GM18873 (cell line): ENCODE measurements at regions not wholly inside any gene's neighbourhood (a gene's known extent, or its start where the extent isn't known, plus 50 kb on each side); places are given as distances from the start of the nearest gene placed in this dataset.
"Not testable (repeated sequence)": the region's sequence is repeated elsewhere in the genome, so short reads cannot be mapped to it uniquely, and the experiment has no call there.

ENCODE experiments used
- ATAC-seq: cut with Tn5 transposase; IDR thresholded peaks from one replicate; pipeline ENCODE4 v1.9.1; 2021; ENCODE audit warnings: mild to moderate bottlenecking, moderate library complexity, moderate number of reproducible peaks; ENCODE audit not compliant: unreplicated experiment, low FRiP score

DNA sequence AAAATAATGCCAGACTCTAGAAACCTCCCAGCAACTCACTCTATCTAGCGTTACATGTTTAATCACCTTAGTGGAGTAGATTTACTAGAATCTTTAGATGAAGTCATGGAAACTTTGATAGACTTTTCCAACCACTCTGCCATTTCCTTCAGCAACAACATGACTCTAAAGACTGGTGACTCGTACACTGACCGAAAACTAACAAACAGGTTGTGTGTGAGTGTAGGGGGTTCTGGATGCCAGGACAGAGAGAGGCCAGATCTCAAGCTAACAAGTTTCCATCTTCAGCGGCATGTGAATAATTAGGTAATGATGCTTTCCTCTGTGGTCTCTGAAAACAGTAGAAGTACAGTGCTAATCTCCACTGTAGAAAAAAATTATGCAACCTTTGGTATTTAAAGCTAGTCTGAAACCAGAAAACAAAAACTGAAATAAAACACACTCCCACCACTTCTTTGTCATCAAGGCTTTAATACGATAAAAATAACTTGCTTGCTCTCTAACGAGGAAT is 286.4 kb downstream of the PRDM5 start:
- ATAC-seq: no peak

DNA sequence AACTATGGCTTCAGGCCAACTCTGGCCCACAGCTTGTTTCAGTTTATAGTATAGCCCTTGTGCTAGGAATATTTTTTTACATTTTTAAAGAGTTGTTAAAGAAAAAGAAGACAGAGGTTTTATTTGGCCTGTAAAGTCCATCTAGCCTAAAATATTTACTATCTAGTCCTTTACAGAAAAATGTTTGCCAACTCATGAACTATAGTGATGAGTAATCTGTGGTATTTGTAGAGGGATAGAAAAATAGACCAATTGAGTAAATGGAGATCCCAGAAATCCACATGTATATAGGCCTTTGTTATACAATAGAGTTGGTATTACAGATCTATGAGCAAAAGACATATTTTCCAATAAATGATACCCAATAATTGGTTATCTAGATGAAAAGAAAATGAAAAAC is 288.7 kb downstream of the PRDM5 start:
- no peak for ATAC-seq

DNA sequence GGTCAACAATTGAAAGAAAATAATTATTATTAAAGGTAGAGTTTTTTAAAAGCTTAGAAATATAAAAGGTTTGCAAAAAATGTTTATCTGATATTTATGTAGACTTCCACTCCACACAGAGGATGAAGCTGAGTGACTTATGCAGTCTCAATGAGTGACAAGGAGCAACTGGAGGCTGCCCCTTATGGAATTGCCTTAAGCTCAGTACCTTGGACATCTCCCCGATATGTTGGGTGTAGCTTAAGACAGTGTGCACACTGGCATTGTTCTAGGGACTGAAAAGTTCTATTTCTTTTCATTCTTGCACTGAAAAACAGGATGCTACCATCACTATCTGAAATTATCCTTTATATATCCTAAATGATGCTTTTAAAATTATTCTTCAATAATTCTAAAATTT is 292.1 kb downstream of the PRDM5 start:
- no peak for ATAC-seq

DNA sequence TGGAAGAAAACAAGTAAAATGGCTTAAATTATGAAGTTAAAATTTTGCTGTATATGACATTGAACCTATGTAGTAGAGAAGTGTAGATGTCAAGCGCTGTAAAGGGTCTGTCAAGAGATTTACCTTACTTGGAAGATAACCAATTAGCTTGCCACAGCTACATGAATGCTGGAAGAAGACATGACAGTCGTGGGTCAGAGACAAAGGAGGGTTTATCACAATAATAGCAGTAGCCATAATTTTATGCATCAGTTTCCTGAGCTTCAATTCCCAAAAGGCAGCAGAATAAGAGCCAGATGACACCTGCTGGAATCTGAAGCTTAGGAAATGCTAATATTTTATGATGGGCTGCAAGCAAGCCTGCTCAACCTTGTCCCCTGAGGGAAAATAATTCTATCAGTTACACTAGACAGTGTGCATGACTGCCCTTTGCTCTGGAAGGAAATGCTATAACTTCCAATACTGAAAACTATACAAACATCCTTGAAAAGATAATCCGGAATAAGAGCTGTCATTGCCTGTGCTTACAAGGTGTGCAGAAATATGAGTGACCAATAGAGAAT is 292.9 kb downstream of the PRDM5 start:
- no peak for ATAC-seq

DNA sequence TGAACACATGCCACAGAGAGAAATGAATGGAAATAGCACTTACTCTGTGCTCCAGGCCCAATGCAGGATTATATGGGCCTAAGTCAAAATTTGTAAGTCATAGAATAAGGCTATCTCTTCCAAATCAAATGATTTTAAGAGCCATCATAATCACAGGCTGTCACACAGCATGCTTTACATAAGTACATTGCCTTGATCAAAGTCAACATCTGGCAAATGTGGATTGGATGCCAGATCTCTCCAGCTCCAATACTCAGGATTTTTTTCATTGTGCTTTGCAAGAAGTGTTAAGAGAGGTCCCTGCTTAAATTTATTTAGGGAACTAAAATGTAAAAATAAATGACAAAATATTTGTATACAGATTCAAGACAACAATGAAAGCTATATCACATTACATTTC is 299.9 kb downstream of the PRDM5 start:
- no peak for ATAC-seq

DNA sequence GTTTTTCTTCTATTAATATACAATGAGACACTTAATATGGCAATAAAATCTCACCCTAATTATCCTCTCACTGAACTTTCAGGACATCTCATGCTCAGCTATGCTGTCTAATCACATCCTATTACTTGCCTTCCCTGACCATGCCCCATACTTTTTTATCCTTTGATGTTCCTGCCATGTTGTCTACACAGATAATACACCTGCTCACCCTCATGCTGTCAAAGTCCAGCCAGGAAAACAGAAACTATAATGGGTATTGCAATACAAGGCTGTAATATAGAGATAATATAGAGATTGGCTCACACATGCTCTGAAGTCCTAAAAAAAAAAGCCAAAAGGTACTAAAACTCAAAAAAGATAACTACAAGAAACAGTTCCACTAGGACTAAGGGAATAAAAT is 305.4 kb downstream of the PRDM5 start:
- no peak for ATAC-seq

DNA sequence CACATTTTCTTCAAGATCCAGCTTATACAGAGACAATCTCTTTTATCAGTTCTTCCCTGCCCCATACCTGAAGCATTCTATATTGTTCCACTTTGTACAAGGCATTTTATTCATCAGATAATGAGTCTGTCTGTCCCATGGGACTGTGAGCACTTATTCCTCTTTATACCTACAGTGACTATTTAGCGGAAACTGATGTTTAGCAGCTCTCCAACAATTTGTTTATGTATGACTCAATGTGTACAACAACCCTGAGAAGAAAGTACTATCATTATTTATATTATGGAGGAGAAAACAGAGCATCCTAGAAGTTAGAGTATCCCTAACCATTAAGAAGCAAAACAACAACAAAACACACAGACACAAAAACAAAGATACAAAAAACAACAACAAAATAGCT is 306.5 kb downstream of the PRDM5 start:
- no peak for ATAC-seq

DNA sequence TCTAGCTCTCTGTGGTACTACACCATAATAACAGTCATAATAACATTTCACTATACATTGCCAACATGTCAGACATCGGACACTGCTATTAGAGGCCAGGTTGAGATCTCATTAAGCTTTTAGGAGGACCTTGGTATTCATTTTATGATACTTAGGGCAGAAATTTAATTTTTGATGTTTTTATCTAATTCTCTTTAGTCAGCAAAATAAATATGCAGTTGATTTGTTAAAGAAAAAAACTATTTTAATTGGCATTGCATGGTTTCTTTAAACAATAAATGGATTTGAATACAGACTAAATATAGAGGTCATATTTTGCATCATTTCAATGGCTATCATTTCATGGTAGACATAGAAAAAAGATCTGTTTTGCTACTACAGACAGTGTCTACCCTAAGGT is 308.7 kb downstream of the PRDM5 start:
- ATAC-seq: no peak

DNA sequence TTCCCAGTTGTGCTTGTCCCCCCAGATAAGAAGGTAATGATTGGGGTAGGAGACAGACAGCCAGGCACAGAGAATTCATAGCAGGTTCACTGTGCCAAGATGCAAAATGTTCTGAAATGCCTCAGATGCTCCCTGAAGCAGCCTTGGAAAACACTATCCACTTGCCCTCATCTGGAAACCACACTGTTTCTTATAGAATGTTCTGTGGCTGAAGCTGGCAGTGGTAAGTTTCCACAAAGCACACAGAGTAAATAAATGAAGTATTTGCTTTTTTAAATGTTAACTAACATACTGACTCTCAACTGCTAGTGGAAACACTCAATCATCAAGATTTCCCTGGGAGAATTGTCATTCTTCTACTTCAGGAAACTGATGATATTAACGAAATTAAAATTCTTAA is 311.4 kb downstream of the PRDM5 start:
- no peak for ATAC-seq

DNA sequence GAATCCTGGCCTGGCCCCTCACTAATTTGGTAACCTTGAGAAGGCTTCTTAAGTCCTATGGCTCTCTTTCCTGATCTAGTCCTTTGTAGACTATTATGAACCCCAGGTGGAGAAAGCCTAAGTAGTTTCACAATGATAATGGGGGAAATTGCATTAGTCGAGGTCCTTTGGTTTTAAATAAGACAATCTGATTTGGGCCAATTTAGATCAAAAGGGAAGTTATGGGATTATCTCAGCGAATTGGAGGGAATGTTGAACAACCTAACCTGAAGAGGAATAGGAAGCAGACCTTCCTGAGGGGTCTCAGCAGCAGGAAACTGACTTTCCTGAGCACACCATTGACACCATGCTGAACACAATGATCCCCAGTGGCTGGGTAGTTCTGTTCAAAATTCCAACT is 331.5 kb downstream of the PRDM5 start:
- ATAC-seq: no peak

DNA sequence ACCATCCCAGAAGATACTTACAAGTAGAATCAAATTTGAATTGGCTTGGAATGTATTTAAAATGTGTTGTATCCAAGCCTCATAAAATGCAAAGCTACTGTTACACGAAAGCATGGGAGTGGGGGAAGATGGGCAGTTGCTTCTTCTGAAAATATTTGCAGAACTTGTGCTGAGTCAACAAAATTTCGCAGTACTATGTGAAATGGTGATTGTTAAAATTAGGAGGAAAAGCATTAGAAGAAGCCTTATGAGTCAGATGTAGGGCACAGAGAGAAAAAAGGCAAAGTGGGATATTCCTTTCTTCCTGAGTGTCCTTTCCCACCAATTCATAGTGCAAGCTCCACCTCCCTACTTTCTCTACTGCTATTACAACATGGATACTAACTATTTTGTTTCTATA is 332.7 kb downstream of the PRDM5 start:
- ATAC-seq: no peak

DNA sequence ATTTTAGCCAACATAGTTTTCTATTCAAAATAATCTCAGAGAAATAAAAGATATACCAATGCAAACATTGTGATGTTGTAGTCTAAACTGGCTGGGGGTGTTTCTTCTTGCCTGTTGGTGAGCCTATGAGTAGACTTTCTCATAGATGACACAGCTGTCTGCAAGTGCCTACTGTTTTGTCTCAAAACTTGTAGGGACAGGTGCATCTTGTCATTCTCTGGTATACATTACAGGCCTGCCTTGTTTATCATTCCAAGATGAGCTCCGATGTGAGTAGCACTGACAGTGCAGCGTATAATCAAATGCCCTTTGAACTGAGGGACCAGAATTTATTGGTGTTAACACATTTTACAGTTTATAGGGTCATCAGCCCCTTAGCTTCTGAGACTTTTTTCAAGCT is 353.8 kb downstream of the PRDM5 start:
- ATAC-seq: no peak

DNA sequence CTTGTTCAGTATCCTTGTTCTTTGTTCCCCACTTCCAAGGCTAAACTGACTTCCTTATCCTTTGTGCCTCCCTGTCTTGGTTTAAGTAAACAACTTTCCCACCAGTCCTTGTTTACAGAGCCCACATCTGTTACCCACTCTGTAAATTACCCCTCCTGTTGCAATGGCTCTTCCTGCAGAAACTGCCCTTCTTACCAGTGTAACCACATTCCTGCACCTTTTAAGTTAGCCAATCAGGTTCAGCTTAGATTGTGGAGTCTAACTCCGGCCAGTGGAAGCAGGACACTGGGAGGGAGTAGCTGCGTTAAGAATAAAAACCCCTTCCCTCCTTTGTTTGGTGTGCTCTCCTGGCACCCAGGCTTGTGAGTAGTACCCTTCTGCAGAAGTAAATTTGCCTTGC is 360.9 kb downstream of the PRDM5 start:
- ATAC-seq: no peak

DNA sequence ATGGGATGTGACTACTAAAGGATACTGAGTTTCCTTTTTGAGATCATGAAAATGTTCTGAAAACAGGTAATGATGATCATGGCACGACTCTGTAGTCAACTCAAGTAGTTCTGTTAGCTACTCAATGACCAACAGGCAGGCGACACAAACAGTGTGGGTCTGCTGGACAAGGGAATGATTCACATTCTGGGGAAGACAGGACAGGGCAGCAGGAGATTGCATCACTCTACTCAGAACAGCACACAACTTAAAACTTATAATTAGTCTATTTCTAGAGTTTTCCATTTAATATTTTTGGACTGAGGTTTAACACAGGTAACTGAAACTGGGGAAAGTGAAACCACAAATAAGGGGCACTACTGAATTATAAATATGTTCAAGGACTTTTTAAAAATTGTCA is 365.2 kb downstream of the PRDM5 start:
- no peak for ATAC-seq

DNA sequence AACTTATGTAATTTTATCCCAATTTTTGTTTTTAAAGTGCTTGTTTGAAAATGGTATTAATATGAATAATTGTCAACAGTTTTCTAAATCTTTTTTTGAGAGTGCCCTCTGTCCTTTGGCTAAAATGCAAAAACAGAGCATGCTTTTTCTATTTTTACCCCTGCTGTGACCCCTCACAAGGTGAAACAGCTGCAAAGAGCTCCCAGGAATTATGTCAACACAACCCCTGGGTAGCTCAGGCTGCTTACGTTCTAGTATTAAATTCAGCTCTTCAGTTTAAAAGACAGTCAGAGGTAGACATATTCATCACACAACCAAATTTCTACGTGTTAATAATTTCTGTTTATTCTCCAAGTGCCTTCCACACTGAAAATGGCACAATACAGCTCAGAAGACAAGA is 367.5 kb downstream of the PRDM5 start:
- no peak for ATAC-seq

DNA sequence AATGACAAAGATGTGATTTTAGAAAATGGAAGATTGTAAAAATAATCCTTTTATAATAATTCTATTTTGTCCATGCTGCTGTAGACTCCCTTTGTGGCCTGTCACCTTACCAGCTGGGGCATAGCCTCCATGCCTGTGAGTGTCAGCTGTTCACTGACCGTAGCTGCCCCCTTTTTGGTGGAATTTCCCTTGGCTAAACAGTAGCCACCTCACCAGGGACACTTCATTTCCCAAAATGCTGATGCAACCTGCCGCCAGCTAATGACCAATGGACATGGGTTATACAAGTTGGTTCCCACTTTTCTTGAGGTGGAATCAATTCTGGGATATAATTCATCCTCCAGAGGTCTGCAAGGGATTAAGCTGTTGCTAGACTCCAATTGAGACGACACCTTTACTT is 368.4 kb downstream of the PRDM5 start:
- no peak for ATAC-seq

DNA sequence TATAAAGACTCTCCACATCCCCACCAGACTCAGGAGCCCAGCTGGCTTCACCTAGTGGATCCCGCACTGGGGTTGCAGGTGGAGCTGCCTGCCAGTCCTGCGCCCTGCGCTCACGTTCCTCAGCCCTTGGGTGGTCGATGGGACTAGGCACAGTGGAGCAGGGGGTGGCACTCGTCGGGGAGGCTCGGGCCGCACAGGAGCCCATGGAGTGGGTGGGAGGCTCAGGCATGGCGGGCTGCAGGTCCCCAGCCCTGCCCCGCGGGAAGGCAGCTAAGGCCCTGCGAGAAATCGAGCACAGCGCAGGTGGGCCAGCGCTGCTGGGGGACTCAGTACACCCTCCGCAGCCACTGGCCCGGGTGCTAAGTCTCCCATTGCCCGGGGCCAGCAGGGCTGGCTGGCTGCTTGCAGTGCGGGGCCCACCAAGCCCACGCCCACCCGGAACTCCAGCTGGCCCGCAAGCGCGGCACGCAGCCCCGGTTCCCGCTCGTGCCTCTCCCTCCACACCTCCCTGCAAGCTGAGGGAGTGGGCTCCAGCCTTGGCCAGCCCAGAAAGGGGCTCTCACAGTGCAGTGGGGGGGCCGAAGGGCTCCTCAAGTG is 371.8 kb downstream of the PRDM5 start:
- not testable (repeated sequence) for ATAC-seq

DNA sequence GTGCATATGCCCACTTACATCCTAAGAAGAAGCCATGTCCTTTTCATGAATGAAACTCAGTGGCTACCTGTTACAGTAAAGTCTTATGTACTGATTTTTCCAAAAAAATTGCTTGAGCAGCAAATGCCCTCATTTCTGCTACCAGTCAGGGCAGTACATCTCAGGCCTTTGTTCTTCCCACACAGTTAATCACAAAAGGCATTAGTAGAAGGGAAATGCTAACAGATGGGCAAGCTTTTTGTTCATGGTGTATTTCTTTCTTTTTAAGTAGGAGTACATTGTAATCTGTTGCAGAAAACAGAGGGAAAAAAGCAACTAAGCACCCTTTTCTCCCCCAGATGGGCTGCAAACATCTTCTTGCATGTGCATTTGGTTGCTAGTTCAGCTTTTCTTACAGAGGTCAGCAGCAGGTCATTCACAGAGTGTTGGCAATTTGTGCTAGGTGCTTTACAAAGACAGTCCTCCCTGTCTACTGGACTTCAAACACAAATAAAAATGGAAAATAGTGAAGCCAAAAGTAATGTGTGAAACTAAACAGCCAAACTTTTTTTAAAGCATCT is 373.4 kb downstream of the PRDM5 start:
- no peak for ATAC-seq

DNA sequence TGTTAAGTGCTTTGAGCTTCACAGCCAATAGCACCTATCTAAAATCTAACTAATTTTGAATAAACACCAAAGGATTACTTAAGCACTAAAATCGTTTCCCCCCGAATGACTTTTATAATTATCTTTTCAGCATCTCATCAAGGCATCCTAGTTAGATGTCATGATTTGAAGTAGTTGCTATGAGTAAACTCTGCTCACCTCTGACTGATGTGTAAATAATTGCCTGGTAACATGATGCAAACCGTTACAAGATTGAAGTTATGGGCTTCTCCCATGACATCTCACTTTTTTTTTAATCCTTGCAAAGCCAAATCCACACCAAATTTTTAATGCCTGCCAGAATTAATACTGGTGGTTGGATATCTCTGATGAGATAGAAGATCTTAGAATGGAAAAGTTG is 377.1 kb downstream of the PRDM5 start:
- no peak for ATAC-seq

DNA sequence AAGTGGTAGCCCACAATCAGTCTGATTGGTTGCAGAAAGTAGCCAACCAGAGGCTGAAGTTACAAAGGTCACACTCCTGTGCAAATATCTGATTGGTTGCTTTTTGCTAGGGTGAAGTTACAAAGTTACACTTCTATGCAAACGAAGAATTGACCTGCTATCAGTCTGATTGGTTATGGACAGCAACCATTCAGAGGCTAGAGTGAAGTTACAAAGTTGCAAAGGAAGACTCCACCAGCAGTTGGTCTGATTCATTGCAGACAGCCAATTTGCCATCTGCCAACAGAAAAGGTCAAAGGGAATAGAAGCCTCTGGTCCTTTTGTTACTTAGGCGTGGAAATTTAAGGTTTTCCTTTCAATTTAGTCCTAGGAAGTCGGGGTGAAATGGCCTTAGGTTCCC is 377.7 kb downstream of the PRDM5 start:
- ATAC-seq: no peak

DNA sequence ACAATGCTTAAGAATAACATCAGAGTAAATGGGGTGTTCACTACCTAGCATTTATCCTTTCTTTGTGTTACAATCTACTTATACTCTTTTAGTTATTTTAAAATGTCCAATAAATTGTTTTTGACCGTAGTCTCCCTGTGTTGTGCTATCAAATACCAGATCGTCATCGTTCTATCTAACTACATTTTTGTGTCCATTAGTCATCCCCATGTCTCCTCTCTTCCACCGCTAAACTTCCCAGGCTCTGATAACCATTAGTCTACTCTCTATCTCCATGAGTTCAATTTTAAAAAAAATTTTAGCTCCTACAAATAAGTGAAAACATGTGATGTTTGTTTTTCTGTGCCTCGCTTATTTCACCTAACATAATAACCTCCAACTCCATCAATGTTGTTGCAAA is 381.9 kb downstream of the PRDM5 start:
- no peak for ATAC-seq

DNA sequence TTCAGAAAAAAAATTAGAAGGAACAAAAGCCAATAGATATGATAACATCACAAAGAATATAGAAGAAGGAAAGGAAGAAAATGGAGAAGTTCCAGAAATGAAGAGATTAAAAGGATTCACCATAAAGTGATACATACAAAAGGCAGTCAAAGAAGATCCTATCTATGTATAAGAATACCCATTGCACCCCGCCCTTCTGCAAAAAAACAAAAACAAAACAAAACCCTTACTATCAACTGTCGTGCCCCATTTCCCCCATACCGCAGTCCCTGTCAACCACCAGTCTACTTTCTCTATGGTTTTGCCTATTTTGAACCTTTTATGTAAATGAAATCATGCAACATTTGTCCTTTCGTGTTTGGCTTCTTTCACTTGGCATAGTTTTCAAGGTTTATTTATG is 385.6 kb downstream of the PRDM5 start:
- no peak for ATAC-seq
